GM20000 (cell line): ENCODE measurements at regions not wholly inside any gene's neighbourhood (a gene's known extent, or its start where the extent isn't known, plus 50 kb on each side); places are given as distances from the start of the nearest gene placed in this dataset.
"Not testable (repeated sequence)": the region's sequence is repeated elsewhere in the genome, so short reads cannot be mapped to it uniquely, and the experiment has no call there.

Experiments
- DNase-seq: peaks from one replicate; pipeline ENCODE4 v3.0.0; 2012; ENCODE audit warnings: low spot score
- TF ChIP-seq, protein P1 (sequence below): IDR thresholded peaks from 2 replicates; pipeline ENCODE4 v1.5.1; 2012; ENCODE audit warnings: mild to moderate bottlenecking, control low read depth; ENCODE audit errors: extremely low read depth, missing control alignments

DNA sequence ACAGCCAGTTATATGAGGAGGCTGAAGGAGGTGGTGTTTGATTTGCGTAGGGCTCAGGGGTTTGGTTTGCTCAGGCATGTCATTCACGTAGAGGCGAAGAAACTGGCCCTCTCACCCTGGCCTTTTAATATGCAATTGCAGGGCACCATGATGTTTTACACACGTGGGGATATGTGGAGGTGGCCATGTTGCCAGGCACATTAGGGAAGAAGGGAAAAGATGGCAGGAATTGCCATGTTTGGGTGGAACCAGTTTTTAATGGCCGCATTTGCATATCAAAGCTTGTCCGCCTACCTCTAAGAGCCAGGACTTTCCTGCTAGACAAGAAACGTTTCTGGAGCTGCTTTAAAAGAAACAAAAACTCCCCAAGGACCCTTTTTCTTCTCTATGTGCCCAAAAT, 1483.7 kb upstream of the GOT2 start:
- TF ChIP-seq, protein P1, sequence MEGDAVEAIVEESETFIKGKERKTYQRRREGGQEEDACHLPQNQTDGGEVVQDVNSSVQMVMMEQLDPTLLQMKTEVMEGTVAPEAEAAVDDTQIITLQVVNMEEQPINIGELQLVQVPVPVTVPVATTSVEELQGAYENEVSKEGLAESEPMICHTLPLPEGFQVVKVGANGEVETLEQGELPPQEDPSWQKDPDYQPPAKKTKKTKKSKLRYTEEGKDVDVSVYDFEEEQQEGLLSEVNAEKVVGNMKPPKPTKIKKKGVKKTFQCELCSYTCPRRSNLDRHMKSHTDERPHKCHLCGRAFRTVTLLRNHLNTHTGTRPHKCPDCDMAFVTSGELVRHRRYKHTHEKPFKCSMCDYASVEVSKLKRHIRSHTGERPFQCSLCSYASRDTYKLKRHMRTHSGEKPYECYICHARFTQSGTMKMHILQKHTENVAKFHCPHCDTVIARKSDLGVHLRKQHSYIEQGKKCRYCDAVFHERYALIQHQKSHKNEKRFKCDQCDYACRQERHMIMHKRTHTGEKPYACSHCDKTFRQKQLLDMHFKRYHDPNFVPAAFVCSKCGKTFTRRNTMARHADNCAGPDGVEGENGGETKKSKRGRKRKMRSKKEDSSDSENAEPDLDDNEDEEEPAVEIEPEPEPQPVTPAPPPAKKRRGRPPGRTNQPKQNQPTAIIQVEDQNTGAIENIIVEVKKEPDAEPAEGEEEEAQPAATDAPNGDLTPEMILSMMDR = no peak
- no peak for DNase-seq

DNA sequence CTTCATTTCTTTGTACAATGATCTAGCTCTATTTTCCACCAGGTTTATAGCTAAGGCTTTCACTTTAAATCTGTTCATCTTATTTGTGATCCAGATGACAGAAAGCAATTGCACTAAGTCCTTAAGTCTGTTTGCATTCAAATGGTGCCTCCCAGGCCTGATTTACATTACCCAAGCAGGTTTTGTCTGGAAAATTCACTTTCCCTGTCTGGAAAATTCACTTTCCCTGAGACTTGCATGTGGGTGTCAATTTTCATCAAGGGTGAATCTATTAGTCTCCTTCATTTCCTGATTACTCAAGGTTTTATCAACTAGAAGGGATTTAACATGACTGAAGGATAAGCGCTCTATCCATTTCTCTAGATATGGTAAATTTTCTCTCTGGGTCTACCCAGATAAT, 1480.2 kb upstream of the GOT2 start:
- TF ChIP-seq, protein P1 = no peak
- no peak for DNase-seq

DNA sequence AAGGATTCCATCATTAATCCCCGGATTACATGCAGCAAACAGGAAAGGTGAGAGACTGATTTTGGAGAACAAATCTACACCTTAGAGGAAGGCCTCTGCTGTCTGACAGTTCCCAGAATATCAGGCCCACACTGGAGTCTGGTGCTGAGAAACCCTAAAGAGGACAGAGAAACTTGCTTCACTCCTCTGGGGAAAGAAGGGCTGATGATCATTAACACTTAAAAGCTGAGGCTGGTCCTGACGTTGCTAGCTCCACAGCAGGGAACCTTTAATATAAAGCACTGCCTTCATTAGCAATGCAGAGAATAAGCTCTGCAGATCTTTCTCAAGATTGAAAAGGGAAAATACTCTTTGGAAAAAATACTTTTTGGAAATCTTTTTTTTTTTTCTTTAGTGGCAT, 1472.4 kb upstream of the GOT2 start:
- no peak for DNase-seq
- TF ChIP-seq, protein P1 = no peak

DNA sequence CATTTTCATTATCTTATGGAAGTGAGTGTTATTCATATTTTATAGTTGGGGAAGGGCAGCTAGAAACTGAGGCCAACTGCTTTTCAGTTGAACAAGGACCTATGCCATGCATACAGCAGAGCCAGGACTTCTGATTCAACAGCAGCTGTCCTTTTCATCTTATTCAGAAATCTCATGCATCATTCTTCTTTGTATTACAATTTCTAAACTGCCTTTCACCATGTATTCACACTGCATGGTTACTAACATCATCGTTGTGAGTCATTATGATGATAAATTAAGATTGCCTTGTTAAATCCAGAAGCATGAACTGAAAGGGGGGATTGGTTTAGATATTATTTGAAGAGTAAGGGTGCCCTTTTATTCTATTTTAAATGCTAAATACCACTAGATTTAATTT, 1470.1 kb upstream of the GOT2 start:
- DNase-seq = no peak

DNA sequence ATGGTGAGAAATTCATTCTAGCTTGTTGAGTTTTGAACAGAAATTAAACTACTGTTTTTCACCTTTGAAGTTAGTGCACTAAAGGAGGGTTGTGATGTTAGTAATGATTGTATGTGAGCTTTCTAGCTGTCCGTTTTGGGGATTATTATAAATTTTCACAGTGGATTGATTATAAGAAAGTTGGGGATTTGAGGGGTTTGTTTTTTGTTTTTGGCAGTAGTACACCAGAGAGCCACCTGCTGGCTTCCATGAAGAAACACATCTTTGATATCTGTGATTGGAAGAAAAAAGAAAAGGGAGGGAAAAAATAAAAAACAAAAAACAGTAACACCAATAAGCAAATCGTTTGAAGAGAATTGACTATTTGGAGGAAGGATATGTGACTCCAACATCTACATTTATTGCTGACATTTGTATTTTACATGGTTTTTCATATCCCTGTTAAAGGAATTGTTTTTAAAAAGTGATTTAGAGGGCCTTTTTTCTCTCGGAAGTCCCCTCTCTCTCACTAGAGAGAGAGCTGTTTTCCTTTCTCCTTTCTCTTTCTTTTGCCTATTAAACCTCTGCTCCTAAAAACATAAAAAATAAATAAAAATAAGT, 1469.5 kb upstream of the GOT2 start:
- DNase-seq = no peak
- TF ChIP-seq, protein P1 = no peak

More for the DNA sequence above, 1470.1 kb upstream of the GOT2 start:
- TF ChIP-seq, protein P1 = no peak

DNA sequence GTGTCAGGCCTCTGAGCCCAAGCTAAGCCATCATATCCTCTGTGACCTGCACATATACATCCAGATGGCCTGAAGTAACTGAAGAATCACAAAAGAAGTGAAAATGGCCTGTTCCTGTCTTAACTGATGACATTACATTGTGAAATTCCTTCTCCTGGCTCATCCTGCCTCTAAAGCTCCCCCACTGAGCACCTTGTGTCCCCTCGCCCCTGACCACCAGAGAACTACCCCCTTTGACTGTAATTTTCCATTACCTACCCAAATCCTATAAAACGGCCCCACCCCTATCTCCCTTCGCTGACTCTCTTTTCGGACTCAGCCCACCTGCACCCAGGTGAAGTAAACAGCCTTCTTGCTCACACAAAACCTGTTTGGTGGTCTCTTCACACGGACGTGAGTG, 1466.6 kb upstream of the GOT2 start:
- not testable (repeated sequence) for DNase-seq

DNA sequence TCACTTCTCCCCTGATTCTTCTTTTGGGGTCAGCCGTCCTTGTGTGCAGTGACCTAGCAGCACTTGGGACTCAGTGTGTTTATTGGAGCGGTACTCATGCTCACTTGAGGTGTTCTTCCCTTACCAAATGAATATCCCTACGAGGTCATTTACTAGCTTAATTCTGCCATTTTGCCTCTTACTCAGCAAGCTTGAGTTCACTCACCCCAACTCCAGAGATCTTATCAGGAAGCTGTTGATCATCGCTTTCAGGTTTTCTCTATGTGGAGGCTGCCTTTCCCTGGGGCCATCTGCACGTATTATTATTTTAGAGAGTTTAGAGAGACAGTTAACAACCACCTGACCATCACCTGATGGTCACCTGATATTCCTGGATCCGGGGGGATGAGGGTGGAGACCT, 1466.0 kb upstream of the GOT2 start:
- TF ChIP-seq, protein P1 = no peak
- no peak for DNase-seq

DNA sequence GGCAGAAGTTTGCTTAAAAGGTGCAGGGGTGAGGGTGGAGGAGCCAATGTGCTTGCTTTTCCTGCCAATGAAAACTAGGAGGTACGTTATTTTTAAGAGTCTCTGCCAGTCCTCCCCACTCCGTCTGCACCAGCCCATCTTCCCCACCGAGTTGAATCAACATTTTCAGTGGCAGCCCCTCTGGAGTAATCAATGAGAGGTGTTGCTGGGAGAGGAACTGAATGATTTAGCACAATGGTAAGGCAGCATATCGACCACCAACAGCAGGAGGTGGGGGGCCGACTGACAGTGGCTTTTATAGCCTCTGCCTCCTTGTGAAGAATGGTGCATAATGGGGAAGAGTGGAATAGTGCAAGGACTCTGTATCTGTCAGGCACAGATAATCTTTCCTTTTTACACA, 1465.0 kb upstream of the GOT2 start:
- DNase-seq = no peak
- TF ChIP-seq, protein P1 = no peak
